GM21447 (cell line): ENCODE measurements at regions not wholly inside any gene's neighbourhood (a gene's known extent, or its start where the extent isn't known, plus 50 kb on each side); places are given as distances from the start of the nearest gene placed in this dataset.

Experiments used
- ATAC-seq: cut with Tn5 transposase; IDR thresholded peaks from one replicate; pipeline ENCODE4 v1.9.1; 2021; ENCODE audit not compliant: unreplicated experiment

DNA sequence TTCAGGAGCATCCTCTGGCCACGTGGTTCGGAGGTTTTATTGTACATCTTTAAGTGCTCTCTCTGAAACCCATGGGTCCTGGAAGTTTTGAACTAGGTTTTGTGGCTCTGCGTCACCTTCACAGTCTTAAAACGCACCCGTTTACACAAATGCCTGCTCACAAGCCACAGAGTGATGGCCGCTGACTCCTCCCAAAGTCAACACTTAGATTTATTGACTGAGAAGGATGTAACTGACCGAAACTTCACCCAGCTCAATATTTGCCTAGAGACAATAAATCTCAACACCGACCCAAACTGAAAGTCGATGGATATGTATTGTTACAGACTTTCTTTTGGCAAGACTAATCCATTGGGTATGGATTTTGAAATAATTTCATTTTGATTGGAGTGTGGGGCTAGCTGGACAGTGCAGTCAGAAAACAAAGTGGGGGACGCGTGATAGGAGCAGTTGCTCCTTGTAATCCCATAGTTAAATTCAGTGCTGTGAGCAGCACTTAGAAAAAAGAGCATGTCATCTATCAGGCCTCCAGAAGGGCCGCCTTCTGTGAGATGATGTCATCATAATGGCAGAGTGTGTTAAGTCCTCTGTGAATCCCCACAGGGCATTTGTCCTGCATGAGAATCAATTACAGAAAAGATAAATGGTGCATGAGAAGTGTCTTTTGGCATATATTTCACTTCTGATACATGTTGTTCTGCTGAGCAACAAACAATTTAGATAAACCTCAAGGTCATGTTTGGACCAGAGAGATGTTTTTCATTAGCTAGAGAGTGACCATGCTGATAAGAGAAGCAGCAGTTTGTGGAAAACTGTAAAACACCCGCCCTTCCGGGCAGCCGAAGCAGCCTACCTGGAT lies 183.7 kb downstream of the INO80D start:
- ATAC-seq, result no peak

- ATAC-seq, result no peak
Observed at GRCh38 chr2:205901491-205901890, 184.5 kb downstream of the INO80D start.

- no peak for ATAC-seq
Observed at GRCh38 chr2:205898744-205899143, 187.2 kb downstream of the INO80D start.

- ATAC-seq, result no peak
Observed at GRCh38 chr2:205895981-205896655, 189.9 kb downstream of the INO80D start.

DNA sequence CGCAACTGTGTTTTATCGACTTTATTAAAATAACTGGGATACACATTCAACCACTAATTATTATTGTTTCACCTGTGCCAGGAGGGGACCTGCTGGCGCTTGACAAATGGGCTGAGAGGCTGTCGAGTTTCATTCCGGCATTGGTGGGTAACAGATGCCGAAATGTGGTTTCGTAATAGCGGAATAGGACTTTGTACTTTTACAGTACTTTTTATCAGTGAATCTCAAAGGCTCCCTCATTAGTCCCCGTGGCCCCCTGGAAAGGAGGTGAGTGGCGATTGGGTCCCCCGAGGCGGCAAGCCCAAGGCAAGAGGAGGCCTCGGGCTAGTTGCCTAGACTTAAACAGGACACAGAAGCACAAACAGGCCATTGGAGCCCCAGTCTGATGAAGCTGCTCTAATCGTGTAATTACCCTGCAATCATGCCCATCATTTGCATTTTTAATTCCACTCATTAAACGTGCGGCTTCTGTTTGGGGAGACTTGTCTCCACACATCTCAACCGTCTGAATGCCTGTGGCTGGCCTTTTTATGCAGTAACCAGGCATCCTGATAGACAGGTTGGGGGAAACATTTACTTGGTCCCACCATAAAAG lies 193.2 kb downstream of the INO80D start:
- ATAC-seq, result no peak

- ATAC-seq, result no peak
Observed at GRCh38 chr2:205892251-205892655, 193.7 kb downstream of the INO80D start.

- no peak for ATAC-seq
Observed at GRCh38 chr2:205889114-205889513, 196.9 kb downstream of the INO80D start.

DNA sequence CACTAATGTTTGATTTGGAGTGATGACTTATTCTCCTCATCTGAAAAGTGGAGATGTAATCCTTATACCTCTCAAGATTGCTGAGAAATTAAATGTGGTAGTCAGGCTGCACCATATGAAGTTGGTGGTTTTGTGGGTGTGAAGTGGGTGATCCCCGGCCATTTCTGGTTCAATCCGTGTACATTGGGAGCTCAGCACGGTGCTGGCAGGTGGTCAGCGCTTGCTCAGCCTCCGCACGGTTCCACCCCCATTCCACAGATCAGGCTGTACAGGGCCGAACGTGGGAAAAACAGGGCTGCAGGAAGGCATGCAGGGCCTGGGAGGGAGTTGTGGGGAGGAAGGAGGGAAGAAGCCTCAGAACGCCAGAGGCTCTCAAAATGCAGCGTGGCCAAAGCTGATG lies 198.3 kb downstream of the INO80D start:
- ATAC-seq, result no peak

- peak; percentile 63 for ATAC-seq
Observed at GRCh38 chr2:205885492-205886099, 200.4 kb downstream of the INO80D start.

GRCh38 chr2:205883965-205884364 lies 201.7 kb downstream of the NRP2 start:
- no peak for ATAC-seq

- ATAC-seq, result no peak
Observed at GRCh38 chr2:205882806-205883425, 200.6 kb downstream of the NRP2 start.

DNA sequence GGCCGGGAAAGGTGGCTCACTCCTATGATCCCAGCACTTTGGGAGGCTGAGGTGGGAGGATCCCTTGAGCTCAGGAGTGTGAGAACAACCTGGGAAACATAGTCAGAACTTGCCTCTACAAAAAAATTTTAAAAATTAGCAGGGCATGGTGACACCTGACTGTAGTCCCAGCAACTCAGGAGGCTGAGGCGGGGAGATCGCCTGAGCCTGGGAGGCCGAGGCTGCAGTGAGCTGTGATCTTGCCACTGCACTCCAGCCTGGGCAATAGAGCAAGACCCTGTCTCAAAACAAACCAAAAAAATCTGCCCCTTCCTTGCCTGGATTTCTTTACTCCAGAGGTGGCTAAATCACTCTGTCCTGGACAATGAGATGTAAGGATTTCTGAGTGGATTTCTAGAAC lies 197.7 kb downstream of the NRP2 start:
- no peak for ATAC-seq

DNA sequence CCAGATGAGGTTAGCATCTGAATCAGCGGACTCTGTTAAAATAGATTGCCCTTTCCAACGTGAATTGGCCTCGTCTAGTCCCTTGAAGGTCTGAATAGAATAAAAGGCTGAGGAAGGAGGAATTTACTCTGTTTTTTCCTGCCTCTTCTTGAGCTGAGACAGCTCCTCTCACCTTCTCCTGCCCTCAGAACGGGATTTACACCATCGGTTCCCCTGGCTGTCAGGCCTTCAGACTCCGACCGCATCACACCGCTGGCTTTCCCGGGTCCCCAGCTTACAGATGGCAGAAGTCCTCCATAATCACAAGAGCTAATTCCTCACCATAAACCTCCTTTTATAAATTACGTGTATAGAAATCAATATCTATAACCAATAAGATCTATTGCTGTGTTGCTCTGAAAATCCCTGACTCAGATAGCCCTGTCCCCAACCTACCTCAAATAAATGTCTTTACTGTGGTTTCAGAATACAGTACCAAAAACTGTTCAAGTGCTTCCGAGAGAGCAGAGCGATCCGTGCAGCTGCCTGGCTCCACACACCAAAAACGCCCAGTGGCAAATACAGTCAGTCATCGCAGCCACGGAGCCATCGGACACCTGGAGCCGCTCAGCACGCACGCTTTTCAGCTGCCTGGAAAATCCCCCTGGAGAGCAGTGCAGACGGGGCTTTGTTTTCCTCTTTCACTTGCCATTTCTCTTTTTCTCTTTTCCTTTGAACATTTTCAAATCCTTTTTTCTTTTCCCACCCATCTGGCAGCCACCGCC lies 196.9 kb downstream of the NRP2 start:
- ATAC-seq, result no peak

GRCh38 chr2:205877496-205877895 lies 195.2 kb downstream of the NRP2 start:
- no peak for ATAC-seq

DNA sequence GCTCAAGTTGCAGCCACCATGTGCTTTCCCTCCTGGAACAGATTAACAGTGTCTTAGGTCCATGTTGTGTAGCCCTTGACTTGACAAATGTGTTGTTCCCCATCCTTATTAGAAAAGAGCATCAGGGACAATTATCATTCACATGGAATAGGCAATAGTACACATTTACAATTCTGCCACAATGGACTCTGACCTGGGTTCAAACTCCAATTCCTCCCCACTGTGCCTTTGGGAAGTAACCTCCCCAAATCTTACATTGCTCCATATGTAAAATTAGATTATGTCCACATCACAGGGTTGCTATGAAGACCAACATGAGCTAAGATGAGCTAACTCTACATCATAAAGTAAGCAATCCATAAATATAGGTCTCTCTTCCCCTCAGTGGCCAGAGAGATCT lies 193.8 kb downstream of the NRP2 start:
- no peak for ATAC-seq

DNA sequence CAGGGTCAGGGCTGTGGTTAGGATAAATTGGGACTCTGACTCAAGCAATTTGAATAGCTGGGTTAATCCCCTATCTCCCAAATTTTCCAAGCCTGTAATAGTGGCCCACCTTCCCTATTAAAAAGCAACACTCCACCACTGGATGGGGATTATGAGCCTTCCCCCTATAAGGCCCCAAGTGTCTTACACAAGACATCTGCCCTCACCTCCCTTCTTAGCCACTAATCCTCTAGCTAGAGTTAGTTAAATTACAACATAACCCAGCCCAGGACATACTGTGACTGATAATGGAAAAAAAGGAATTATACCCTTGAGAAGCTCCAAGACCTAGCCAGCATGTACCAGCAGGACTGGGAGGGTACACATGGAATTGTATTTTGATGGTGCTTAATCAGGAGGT lies 190.4 kb downstream of the NRP2 start:
- no peak for ATAC-seq

DNA sequence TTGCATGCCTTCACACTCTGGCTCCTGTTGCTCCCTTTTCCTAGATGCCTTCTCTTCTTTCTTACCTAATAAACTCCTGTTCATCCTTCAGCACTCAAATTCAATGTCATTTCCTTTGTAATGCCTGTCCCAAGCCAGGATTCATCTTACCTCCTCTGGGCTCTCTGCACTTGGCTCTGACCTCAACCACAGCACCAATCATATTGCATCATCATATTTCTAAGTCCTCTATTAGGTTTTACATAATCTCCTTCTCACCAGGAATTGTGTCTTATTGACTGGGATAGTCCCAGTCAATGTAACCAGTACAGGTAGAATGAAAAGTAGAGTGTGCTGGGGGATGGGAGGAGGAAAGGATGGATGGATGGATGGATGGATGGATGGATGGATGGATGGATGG lies 187.1 kb downstream of the NRP2 start:
- no peak for ATAC-seq

GRCh38 chr2:205868773-205869333 lies 186.6 kb downstream of the NRP2 start:
- peak; percentile 66 for ATAC-seq

- no peak for ATAC-seq
Observed at GRCh38 chr2:205868053-205868452, 185.8 kb downstream of the NRP2 start.

DNA sequence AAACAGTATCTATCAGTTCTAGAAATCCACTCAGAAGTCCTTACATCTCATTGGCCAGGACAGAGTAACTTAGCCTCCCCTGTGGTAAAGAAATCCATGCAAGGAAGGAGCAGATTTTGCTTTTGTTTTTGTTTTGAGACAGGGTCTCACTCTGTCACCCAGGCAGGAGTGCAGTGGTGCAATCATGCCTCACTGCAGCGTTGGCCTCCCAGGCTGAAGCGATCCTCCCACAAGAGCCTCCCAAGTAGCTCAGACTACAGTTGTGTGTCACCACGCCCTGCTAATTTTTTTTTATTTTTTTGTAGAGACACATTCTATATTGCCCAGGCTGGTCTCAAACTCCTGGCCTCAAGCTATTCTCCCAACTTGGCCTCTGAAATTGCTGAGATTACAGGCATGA lies 185.1 kb downstream of the NRP2 start:
- no peak for ATAC-seq
